NCI-H2107 treated with DMSO at 0.1 percent for 48 hours (cell line): ENCODE measurements at regions not wholly inside any gene's neighbourhood (a gene's known extent, or its start where the extent isn't known, plus 50 kb on each side); places are given as distances from the start of the nearest gene placed in this dataset.
"Not testable (repeated sequence)": the region's sequence is repeated elsewhere in the genome, so short reads cannot be mapped to it uniquely, and the experiment has no call there.

Experiments used
- DNase-seq: peaks from one replicate; lab custom pipeline; 2025; ENCODE audit not compliant: unreplicated experiment; lab: John Stamatoyannopoulos, UW

DNA sequence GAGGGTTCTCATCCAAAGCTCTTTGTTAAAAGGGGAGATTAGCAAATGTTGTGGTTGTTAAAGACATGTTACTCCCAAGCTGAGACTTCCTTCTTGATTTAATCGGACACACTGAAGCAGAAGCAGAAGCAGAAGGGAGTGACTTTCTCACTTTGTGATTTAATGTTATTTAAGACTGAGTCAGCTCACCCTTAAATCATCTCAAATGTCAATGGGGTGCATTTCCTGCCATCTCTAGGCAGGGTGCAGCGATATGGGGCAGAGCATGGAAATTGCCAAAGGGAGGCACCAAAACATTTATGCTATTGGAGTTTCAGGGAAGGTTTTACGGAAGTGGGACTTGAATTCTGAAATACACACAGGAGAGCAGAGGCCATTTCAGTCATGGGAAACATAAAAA, 283.6 kb downstream of the ABCC12 start:
- DNase-seq = no peak

DNA sequence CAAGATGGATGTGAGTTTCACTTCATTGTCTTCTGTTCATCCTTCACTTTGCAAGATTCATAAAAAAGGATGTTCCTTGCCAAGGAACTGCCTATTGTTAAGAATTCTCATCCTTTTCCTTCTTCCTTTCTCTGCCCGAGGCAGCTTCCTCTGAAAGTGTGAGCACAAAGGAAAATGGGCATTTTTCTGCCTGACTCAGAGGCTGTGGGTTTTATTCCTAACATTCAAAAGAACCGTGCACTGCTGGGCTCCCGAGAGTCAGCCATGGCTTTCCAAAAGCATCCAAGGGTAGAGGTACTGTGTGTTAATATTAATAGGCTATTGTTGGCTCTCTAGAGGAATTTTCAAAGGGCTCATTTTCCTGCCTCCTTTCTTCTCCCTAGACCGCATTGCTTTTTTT, 289.4 kb downstream of the ABCC12 start:
- DNase-seq = no peak

DNA sequence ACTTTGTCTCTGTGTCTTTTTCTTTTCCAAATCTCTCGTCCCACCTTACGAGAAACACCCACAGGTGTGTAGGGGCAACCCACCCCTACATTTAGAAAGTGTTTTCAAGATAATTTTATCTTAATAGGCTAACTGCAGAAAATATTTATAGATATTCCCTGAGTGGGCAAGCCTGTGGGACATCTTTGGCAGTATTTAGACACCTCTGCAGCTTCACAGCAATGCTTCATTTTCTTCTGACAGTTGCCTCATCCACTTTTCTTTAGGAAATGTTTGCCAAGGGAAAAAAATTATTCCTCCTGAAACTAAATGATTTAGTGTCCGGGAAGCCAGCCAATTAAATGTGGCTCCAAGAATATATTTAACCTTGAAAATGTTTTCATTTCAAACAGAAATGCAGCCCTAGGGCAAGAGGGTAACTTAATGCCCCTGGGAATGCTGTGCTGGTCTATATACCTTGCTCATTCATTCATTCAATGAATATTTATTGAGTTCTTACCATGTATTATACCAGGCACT, 290.4 kb downstream of the ABCC12 start:
- no peak for DNase-seq

DNA sequence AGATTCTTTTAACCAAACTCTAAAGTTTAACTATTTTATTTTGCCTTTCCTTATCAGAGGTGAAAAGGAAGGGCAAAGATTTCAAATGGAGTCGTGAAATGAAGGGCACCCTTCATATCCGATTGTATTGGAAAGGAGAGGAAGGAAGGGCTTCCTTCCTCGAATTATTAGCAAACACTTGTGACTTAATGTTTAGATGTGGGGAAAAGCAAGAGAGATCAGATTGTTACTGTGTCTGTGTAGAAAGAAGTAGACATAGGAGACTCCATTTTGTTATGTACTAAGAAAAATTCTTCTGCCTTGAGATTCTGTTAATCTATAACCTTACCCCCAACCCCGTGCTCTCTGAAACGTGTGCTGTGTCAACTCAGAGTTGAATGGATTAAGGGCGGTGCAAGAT, 291.5 kb downstream of the ABCC12 start:
- not testable (repeated sequence) for DNase-seq

DNA sequence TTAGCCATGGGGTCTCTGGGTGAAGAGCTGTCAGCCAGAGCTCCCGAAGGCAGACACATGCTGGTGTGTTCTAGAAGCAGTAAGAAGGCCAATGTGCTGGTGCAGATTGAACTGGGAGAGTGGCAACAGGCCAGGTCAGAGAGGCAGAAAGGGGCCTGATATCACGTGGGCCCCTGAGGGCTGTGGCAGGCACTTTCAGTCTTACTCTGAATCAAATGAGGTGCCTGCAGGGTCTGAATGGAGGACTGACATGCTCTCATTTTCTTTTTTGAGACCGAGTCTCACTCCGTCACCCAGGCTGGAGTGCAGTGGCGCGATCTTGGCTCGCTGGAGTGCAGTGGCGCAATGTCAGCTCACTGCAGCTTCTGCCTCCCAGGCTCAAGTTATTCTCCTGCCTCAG, 293.8 kb downstream of the ABCC12 start:
- DNase-seq = no peak

DNA sequence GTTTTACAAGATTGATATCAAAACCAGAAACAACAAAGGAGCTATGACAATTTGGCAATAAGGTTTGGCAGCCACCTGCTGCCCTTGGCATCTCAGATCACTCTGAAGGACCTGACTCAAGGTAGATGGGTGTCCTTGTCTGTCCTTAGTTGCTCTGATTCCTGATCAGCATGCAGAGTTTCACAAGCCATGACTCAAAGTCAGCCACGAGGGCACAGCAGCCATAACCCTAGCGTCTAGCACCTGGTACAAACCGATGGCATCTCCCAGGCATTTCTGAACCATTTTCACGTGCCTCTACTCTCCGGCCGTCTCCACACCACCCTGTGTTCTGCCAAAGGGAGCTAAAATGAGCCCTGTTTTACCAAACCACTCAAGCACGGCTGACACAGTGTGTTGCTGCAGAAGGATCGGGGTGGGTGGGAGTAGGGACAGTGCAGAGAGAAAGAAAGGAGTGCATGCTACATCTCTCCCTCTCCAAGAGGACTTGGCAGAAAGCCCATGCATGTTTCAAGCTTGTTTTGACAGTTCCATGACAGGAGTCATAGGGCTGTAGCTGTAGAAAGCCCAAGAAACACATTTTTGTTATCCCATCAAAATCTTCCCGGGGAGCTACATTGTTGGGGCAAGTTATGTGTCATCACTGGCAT, 297.3 kb downstream of the ABCC12 start:
- DNase-seq = no peak

DNA sequence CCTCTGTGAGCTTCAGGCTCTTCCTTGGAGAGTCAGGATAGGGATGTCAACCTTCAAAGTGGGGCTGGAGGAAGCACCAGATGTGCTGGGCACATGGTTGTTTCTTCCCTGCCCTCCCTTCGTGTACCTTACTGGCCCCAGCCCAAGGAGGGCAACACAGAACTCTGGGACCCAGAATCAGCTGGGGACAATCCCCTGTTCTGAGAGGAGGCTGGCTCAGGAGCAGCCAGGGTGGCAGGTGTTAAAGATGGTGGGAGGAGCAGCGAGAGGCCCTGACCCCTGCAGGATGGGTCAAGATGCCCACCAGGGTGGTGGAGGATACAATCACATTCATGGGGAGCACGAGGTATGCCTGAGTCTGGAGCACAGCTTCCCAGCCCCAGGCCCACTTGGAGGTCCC, 300.4 kb downstream of the ABCC12 start:
- DNase-seq = no peak

DNA sequence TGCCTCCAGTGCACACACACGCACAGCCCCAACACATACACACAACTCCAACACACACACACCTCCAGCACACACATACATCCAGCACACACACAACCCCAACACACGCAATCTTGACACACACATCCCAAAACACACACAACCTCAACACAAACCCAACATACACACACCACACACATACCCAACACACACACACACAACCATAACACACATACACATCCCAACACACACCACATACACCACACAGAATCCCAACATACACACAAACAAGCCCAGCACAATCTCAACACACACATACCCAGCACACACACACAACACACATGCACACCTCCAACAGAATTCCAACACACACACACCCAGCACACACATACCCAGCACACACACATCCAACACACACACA, 301.1 kb downstream of the ABCC12 start:
- no peak for DNase-seq

DNA sequence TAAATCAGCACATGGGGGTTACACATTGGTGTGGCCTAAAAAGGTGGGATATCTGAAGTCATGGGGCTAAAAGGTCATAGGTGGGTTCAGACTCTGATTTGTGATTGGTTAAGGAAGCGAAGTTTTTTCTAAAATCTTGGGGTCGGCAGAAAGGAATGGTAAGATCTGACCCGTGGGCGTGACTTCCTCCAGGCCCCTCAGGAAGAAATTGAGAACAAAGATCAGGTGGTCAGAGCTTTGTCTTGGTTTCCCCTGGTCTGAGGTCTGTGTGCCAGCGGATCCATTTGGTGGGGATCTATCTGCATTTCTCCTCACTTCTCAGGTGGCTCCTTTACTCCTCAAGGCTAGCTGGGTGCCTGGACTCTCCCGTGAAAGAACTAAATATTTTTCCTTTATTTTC, 302.8 kb downstream of the ABCC12 start:
- no peak for DNase-seq

DNA sequence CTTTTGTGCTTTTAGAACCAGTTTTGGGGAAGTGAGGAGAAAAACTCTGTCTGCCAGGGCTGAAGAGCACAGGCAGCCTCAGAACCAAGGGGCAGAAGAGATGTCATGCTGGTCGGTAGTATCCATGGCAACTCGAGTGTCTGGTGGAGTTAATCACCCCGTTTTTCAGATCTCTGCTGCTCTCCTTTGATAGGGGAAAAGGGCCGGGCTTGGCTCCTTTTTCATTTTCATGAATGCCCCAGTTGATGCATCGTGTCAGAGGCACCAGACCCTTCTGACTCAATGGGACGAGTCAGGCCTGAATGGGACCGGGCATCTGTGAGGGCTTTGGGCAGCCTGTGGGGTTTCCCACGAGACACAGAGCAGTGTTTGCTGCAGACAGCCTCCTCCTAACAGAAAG, 304.6 kb downstream of the ABCC12 start:
- DNase-seq = no peak

DNA sequence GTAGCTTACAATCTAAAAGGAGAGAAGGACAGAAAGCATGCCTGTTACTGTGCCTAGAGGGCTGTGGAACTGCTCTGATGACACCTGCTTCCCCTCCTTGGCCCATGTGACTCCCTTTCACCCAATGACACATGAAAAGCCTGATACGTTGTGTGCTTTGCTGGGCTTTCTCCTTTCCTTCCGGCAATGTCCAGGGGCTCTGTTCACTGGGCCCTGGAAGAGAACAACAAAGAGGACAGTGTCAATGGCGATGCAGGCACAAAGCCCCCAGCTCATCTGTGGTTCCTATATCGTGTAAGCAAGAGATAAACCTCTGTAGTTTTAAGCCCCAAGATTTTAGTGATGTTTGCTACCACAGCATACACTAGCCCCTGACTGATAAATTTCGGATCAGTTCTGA, 306.1 kb downstream of the ABCC12 start:
- DNase-seq = no peak

DNA sequence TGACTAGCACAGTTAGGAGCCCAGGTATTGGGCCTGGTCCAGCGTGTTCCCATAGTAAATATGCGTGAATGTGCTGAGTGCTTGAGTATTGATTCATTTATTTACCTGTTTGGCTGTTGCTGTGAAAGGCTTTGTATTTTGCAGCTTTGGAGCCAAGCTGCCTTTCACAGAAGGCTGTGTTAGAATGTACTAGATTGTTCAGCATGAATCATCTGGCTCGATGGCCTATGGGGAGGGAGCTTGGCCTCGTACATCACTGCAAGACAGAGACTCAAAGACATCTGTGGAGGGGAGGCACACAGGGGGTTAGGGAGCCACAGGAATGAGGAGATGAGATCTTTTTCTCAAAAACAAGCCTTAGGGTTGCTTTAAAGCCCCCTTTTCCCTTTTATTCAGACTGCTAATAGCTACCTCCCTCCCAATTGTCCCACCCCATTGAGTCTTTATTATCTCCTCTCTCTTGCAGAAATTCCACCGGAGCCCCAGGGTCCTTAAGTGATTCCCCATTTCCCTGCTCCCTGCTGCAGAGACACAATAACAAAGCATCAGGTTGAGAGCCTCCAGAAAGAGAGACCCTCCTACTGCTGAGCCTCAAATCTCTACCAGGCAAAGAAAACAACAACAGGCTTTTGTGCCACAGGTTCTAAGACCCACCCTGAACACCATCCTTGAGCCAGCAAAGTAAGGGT, 307.2 kb downstream of the ABCC12 start:
- DNase-seq = no peak

DNA sequence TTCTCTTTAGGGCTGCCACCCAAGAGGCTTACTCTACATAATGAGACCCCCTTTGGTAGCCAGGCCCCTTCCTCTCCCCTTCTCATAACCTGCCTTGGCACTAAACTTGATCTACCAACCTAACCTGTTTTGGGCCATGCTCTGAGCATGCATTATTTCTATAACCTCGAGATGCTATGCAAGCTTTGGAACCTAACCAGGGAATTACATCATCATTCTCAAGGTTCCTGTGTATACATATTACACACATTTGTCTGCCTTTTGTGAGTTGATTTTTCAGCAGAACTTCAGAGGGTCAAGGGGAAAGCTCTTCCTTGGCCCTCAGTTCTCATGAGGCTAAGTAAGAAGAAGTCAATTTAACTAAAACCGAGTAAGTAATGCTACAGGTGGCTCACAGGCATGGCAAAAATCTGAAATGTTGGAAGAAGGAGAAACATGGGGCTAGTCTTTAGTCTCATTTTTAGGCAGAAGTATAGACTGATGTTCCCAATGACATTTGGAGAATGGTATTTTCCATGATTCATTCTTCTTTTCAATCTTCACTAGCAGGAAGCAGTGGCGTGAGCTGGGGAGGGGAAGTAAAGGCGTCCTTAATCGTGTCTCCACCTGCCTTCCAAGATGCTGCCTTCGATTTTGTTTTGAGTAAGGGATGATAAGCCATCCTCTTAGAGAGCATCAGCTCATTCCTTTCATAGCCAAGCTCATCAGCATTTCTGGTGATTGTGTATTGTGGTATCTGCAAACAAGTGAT, 308.4 kb downstream of the ABCC12 start:
- no peak for DNase-seq

DNA sequence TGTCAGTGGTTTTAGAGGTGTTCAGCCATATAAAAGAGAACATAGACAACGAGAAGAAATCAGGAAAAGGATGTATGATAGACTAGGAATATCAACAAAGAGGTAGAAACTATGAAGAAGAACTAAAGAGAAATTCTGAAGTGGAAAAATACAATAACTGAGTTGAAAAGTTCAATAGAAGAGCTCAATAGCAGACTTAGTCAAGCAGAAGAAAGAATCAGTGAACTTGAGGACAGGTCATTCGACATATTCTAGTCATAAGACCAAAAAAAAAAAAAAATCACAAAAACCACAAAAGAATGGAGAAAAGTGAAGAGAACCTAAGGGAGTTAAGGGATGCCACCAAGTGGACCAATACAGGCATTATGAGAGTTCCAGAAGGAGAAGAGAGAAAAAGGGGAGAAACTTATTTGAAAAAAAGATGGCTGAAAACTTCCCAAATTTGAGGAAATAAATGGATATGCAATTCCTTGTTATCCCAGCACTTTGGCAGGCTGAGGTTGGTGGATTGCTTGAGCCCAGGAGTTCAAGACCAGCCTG, 321.2 kb downstream of the ABCC12 start:
- DNase-seq = no peak

DNA sequence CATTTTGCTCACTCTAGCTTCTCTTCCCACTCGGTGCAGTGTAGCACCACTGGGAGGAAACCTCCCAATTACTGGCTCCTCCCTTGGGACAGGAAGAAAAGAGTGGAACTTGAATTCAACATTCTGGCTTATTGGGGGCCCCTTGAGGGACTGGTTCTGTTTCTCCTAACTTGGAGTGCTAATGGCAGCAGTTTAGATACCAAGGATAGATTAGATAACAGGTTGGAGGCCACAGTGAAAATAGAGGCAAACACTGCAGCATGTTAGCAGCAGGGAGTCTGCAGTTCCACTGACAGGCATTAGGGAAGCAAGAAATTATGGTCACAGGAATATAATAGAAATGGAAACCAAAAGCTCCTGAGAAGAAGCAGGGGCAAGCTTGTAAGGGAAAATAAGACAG, 322.0 kb downstream of the ABCC12 start:
- DNase-seq = no peak

DNA sequence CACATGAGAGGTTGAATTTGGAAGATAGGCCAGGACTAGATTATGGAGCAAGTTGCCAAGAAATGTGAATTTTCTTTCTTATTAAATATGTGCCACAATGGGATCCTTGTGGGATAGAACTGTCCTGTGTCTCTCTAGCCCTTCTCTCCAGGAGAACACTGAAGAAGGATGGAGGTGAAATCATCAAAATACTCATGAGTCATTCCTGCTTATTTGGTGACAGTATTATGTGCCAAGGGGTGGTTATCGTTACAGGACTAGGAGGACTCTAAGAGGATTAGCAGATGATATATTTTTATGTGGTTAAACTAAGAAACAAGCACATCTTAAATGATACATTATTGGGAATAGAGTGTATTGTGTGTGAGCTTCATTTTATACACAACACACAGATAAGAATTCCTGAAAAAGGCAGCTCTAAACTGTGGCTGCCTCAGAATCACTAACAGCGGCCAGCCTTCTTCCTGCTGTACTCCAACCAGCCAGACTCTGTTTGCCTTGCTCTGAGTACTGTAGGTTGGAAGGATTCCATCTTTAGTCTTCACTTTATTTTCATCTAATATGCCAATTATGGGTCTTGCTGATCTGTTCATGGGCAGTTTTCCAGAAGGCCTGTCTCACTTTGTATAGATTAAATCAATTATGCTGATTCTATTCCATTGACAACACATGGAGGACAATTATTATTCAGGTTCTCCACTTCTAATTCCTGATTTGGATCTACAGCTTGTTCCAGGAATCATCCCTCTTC, 325.8 kb downstream of the ABCC12 start:
- DNase-seq = no peak

DNA sequence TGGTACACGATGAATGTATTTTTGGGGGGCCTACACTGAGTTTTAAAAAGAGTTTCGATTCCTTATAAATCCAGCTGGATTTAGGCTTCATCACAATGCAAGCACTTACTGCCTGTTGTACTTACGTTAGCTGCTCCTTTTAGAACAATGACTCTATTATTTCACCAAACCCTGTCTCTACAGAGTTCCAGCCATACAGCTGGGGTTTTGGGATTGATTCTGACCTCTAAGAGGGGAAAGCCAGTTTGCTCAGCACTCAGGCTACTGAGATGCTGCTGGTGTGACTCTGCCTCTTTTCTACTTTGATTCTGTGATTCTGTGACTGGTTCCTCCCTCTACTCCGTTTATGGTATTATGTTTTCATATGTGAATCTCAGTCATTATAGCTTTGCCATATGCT, 329.7 kb downstream of the ABCC12 start:
- no peak for DNase-seq

DNA sequence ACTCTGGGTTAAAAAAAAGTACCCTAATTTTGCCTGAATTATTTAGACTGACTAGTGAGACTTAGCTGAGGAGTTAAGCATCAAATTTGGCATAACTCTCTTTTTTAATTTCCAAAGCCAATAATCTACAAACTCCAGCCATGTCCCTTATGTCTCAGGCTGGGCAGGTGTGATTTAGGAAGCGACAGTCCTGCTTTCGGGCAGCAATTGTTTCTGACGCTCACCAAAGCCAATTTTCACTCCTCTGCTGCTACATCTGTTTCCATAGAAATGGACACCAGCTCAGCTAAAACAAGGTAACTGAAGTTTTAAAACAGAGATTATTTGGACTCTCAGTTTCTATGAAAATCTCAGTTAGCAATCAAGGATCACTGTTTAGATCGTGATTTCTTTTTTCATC, 338.7 kb downstream of the ABCC12 start:
- DNase-seq = no peak

DNA sequence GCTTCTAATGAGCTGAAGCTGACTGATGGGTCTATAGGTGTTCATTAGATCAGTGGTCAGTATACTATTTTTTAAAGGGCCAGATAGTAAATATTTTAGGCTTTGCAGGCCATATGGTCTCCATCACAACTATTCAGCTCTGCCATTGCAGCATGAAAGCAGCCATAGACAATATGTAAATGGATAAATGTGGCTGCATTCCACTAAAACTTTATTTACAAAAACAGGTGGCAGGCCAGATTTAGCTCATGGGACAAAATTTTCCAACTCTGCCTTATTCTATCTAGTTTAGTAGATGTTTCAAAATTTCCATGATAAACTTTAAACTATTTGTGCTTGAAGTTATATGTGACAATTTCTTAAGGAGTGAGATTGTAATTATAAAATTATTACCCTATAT, 339.3 kb downstream of the ABCC12 start:
- DNase-seq = no peak

DNA sequence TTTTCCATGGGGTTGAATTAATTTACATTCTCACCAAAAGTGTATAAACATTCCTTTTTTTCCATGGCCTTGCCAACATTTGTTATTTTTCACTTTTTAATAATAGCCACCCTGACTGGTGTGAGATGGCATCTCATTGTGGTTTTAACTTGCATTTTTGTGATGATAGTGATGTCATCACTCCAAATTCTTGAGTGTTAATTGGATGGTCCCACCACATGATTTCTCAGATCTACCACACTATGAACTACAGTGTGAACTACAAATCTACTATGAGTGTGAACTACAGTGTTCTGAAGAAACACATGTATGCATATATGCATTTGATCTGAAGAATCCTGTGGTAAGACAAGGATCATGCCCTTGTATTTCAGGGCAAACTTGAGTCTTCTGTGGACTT, 340.1 kb downstream of the ABCC12 start:
- no peak for DNase-seq

DNA sequence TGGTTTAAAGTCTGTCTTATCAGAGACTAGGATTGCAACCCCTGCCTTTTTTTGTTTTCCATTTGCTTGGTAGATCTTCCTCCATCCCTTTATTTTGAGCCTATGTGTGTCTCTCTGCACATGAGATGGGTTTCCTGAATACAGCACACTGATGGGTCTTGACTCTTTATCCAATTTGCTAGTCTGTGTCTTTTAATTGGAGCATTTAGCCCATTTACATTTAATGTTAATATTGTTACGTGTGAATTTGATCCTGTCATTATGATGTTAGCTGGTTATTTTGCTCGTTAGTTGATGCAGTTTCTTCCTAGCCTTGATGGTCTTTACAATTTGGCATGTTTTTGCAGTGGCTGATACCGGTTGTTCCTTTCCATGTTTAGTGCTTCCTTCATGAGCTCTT, 344.0 kb downstream of the ABCC12 start:
- not testable (repeated sequence) for DNase-seq
